ENCODE measurements at regions not wholly inside any gene's neighbourhood (a gene's known extent, or its start where the extent isn't known, plus 50 kb on each side); places are given as distances from the start of the nearest gene placed in this dataset.

- Histone ChIP-seq H3K36me3 (ENCODE audit: low read depth) (no peaks in the 10 kb centered on the region), H3K9me2 (ENCODE audit: insufficient read depth) (no peaks in the 10 kb centered on the region), H3K79me2 (ENCODE audit: low read depth) (no peaks in the 10 kb centered on the region), H3F3A (ENCODE audit: insufficient read depth, low read depth) (no peaks in the 10 kb centered on the region), H3K4me2 (no peak overlapping the region), H4K20me1 (ENCODE audit: insufficient read depth) (no peaks in the 10 kb centered on the region), H3K27ac (no peak overlapping the region), H3K4me1 (replicated peaks; ENCODE audit: insufficient read depth) (0 out of 2 replicates have a peak, but pooled peaks cover 3% of the 10 kb centered on the region), H2AFZ (no peak overlapping the region), H3K4me3 (no peak overlapping the region), H3K27me3 (ENCODE audit: insufficient read depth, low read depth) (no peaks in the 10 kb centered on the region), H3K9me3 (ENCODE audit: insufficient read depth, low read depth) (peaks cover 9% of the 10 kb centered on the region)
- no peak for DNase-seq
- POLR2A ChIA-PET (ENCODE audit: unreplicated experiment), result no interaction called here
- TF ChIP-seq EZH2 (IDR thresholded peaks at IDR 0.05; ENCODE audit: low read depth), result no peak
- no peak for TF ChIP-seq CTCF (conservative IDR thresholded peaks at IDR 0.05)
- CTCF ChIA-PET, result interaction anchor here (0.6 kb wide), 1 partner anchor 82 kb away, joined by 3 read pairs; no protein-coding TSS in a partner anchor
- no TSS peak for BruUV-seq (replicated peaks)
- intact Hi-C loops (cut with micrococcal nuclease; ENCODE audit: unreplicated experiment), result no loop called here
Measured at GRCh38 chr3:177731644-177732268, 534.5 kb upstream of the TBL1XR1 start.

- H3K27ac ChIP-seq, result no peak overlapping the region
- CTCF ChIA-PET, result interaction anchor here (0.5 kb wide), 1 partner anchor 169 kb away, joined by 18 read pairs; no protein-coding TSS in a partner anchor
Measured at GRCh38 chr3:177733233-177733632, 536.0 kb upstream of the TBL1XR1 start.

GRCh38 chr3:177733936-177734335, 536.7 kb upstream of the TBL1XR1 start:
- no peaks in the 10 kb centered on the region for H3K79me2 ChIP-seq (ENCODE audit: low read depth)
- no peak overlapping the region; the same call in 1 of the 2 replicates for H2AFZ ChIP-seq
- no peak overlapping the region for H3K4me3 ChIP-seq
- CTCF ChIA-PET, result no interaction called here
- H3F3A ChIP-seq (ENCODE audit: insufficient read depth, low read depth), result no peaks in the 10 kb centered on the region
- POLR2A ChIA-PET (ENCODE audit: unreplicated experiment), result no interaction called here
- H3K27ac ChIP-seq, result no peak overlapping the region
- no TSS peak for BruUV-seq (replicated peaks)
- H3K27me3 ChIP-seq (ENCODE audit: insufficient read depth, low read depth), result no peaks in the 10 kb centered on the region
- peaks cover 8% of the 10 kb centered on the region for H3K9me3 ChIP-seq (ENCODE audit: insufficient read depth, low read depth)
- DNase-seq, result no peak
- no peaks in the 10 kb centered on the region for H4K20me1 ChIP-seq (ENCODE audit: insufficient read depth)
- no peaks in the 10 kb centered on the region for H3K9me2 ChIP-seq (ENCODE audit: insufficient read depth)
- H3K4me2 ChIP-seq, result no peak overlapping the region
- intact Hi-C loops (cut with micrococcal nuclease; ENCODE audit: unreplicated experiment), result no loop called here
- H3K4me1 ChIP-seq (replicated peaks; ENCODE audit: insufficient read depth), result 0 out of 2 replicates have a peak, but pooled peaks cover 3% of the 10 kb centered on the region
- no peaks in the 10 kb centered on the region for H3K36me3 ChIP-seq (ENCODE audit: low read depth)
- TF ChIP-seq CTCF (conservative IDR thresholded peaks at IDR 0.05) (no peak), EZH2 (IDR thresholded peaks at IDR 0.05; ENCODE audit: low read depth) (no peak)

More at GRCh38 chr3:177733233-177733632, 536.0 kb upstream of the TBL1XR1 start:
- Histone ChIP-seq H3F3A (ENCODE audit: insufficient read depth, low read depth) (no peaks in the 10 kb centered on the region), H3K4me3 (no peak overlapping the region), H3K36me3 (ENCODE audit: low read depth) (no peaks in the 10 kb centered on the region), H3K27me3 (ENCODE audit: insufficient read depth, low read depth) (no peaks in the 10 kb centered on the region), H3K79me2 (ENCODE audit: low read depth) (no peaks in the 10 kb centered on the region), H3K9me3 (ENCODE audit: insufficient read depth, low read depth) (peaks cover 8% of the 10 kb centered on the region), H3K4me2 (no peak overlapping the region), H2AFZ (no peak overlapping the region), H3K4me1 (replicated peaks; ENCODE audit: insufficient read depth) (0 out of 2 replicates have a peak, but pooled peaks cover 3% of the 10 kb centered on the region), H3K9me2 (ENCODE audit: insufficient read depth) (no peaks in the 10 kb centered on the region), H4K20me1 (ENCODE audit: insufficient read depth) (no peaks in the 10 kb centered on the region)
- no peak for DNase-seq
- POLR2A ChIA-PET (ENCODE audit: unreplicated experiment), result no interaction called here
- intact Hi-C loops (cut with micrococcal nuclease; ENCODE audit: unreplicated experiment), result no loop called here
- BruUV-seq (replicated peaks), result no TSS peak
- TF ChIP-seq EZH2 (IDR thresholded peaks at IDR 0.05; ENCODE audit: low read depth), result no peak
- TF ChIP-seq CTCF (conservative IDR thresholded peaks at IDR 0.05), result no peak

All from PC-9 (cell line).